Adrenal gland (tissue), 5 donors: ENCODE measurements at regions not wholly inside any gene's neighbourhood (a gene's known extent, or its start where the extent isn't known, plus 50 kb on each side); places are given as distances from the start of the nearest gene placed in this dataset.

Experiments
- POLR2A ChIP-seq, 2 donors: fragments of 450-650 bp; IDR thresholded peaks; one replicate each; pipeline ENCODE4 v1.6.1; 2017; ENCODE audit warnings: antibody characterized with exemption in 2 of 2, mild to moderate bottlenecking in 2 of 2, moderate library complexity in 1 of 2
- TF ChIP-seq, protein P1 (sequence below), 6 experiments: fragments of 450-650 bp in 4 of 6; fragments of 200-600 bp in 2 of 6; sonication (generic) in 1 of 6; IDR thresholded peaks; 1 replicate in 5 of 6; 2 replicates in 1 of 6; pipeline versions ENCODE4 v1.5.1 to v1.8.0; 2016 to 2021; ENCODE audit warnings: antibody characterized with exemption in 6 of 6, mild to moderate bottlenecking in 2 of 6, moderate library complexity in 1 of 6
- donor health status: DM: no; HTN: no; CAD: no.

DNA sequence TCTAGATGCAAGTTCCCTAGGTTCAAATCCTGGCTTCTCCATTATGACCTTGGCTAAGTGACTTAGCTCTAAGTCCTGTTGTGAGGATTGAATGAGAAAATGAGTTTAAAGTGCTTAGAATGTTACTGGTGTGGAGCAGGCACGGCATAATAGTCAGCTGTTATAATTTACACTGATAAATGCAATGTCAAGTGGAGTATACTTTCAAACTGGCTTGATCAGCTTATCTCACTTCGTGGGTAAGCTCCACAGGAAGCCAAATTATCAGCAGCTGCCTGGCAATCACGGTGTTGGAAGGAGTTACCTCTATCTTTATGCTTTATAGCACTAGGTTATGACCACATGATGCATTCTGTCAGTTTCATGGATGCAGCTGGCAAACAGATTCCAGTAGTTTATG lies 272.8 kb downstream of the OLFM4 start:
- TF ChIP-seq, protein P1, sequence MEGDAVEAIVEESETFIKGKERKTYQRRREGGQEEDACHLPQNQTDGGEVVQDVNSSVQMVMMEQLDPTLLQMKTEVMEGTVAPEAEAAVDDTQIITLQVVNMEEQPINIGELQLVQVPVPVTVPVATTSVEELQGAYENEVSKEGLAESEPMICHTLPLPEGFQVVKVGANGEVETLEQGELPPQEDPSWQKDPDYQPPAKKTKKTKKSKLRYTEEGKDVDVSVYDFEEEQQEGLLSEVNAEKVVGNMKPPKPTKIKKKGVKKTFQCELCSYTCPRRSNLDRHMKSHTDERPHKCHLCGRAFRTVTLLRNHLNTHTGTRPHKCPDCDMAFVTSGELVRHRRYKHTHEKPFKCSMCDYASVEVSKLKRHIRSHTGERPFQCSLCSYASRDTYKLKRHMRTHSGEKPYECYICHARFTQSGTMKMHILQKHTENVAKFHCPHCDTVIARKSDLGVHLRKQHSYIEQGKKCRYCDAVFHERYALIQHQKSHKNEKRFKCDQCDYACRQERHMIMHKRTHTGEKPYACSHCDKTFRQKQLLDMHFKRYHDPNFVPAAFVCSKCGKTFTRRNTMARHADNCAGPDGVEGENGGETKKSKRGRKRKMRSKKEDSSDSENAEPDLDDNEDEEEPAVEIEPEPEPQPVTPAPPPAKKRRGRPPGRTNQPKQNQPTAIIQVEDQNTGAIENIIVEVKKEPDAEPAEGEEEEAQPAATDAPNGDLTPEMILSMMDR (IDR thresholded peaks at IDR 0.05): no peak
- no peak for TF ChIP-seq POLR2A (IDR thresholded peaks at IDR 0.05)
